Bone marrow (tissue), 2 donors: ENCODE measurements at regions not wholly inside any gene's neighbourhood (a gene's known extent, or its start where the extent isn't known, plus 50 kb on each side); places are given as distances from the start of the nearest gene placed in this dataset.

Experiments
- DNase-seq, 2 donors: peaks; one replicate each; lab custom pipeline; 2025; lab: John Stamatoyannopoulos, UW

GRCh38 chr5:68747521-68747920 lies 346.3 kb upstream of the SLC30A5 start:
- DNase-seq, result no peak

- no peak for DNase-seq
Observed at GRCh38 chr5:68748101-68748500, 345.7 kb upstream of the SLC30A5 start.

GRCh38 chr5:68749077-68749476 lies 344.7 kb upstream of the SLC30A5 start:
- DNase-seq, result no peak

GRCh38 chr5:68749631-68750030 lies 344.2 kb upstream of the SLC30A5 start:
- DNase-seq, result peak in 1 of 2 donors; percentile 88

- DNase-seq, result no peak
Observed at GRCh38 chr5:68751661-68752060, 342.2 kb upstream of the SLC30A5 start.

GRCh38 chr5:68754536-68754935 lies 339.3 kb upstream of the SLC30A5 start:
- no peak for DNase-seq

- DNase-seq, result no peak
Observed at GRCh38 chr5:68755293-68755692, 338.5 kb upstream of the SLC30A5 start.

- DNase-seq, result peak in 1 of 2 donors; percentile 32
Observed at GRCh38 chr5:68757006-68757405, 336.8 kb upstream of the SLC30A5 start.

GRCh38 chr5:68757626-68758212 lies 336.1 kb upstream of the SLC30A5 start:
- no peak for DNase-seq

GRCh38 chr5:68759593-68759992 lies 334.2 kb upstream of the SLC30A5 start:
- no peak for DNase-seq

- DNase-seq, result no peak
Observed at GRCh38 chr5:68762201-68762600, 331.6 kb upstream of the SLC30A5 start.

- no peak for DNase-seq
Observed at GRCh38 chr5:68766952-68767464, 326.8 kb upstream of the SLC30A5 start.

GRCh38 chr5:68770551-68770950 lies 323.3 kb upstream of the SLC30A5 start:
- DNase-seq, result no peak

GRCh38 chr5:68771221-68771620 lies 322.6 kb upstream of the SLC30A5 start:
- no peak for DNase-seq

- no peak for DNase-seq
Observed at GRCh38 chr5:68771732-68772131, 322.1 kb upstream of the SLC30A5 start.

GRCh38 chr5:68776381-68776780 lies 317.4 kb upstream of the SLC30A5 start:
- no peak for DNase-seq

- DNase-seq, result no peak
Observed at GRCh38 chr5:68777135-68777534, 316.7 kb upstream of the SLC30A5 start.

- DNase-seq, result no peak
Observed at GRCh38 chr5:68778484-68778883, 315.3 kb upstream of the SLC30A5 start.

GRCh38 chr5:68780299-68780955 lies 313.4 kb upstream of the SLC30A5 start:
- no peak for DNase-seq

GRCh38 chr5:68793074-68793473 lies 300.7 kb upstream of the SLC30A5 start:
- DNase-seq, result no peak

- DNase-seq, result no peak
Observed at GRCh38 chr5:68793993-68794392, 299.8 kb upstream of the SLC30A5 start.

- no peak for DNase-seq
Observed at GRCh38 chr5:68795190-68795589, 298.6 kb upstream of the SLC30A5 start.

- DNase-seq, result no peak
Observed at GRCh38 chr5:68798877-68799843, 294.7 kb upstream of the SLC30A5 start.
